Hematopoietic multipotent progenitor cell treated with erythropoietin and hydrocortisone succinate and interleukin-3 and kit ligand, for 8 days (in vitro differentiated cells): ENCODE measurements at regions not wholly inside any gene's neighbourhood (a gene's known extent, or its start where the extent isn't known, plus 50 kb on each side); places are given as distances from the start of the nearest gene placed in this dataset.

ENCODE experiments used
- DNase-seq: peaks from one replicate; pipeline ENCODE4 v3.0.0-alpha.2; 2015

DNA sequence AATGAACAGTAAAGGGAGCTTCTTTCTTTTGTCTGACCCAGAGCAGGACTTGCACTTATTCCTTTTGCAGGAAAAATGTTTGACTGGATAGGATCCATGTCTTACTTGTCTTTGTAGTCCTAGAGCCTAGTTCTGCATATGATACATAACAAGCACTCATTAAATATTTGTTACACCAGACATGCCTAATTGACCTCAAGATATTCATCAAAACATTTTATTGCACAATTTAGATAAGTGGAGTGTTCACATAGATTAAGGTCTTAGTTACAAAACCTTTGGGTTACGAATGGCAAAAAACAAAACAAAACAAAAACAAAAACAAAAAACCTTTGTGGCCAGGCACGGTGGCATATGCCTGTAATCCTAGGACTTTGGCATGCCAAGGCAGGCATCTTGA is 735.8 kb upstream of the NRSN1 start:
- DNase-seq, result no peak

DNA sequence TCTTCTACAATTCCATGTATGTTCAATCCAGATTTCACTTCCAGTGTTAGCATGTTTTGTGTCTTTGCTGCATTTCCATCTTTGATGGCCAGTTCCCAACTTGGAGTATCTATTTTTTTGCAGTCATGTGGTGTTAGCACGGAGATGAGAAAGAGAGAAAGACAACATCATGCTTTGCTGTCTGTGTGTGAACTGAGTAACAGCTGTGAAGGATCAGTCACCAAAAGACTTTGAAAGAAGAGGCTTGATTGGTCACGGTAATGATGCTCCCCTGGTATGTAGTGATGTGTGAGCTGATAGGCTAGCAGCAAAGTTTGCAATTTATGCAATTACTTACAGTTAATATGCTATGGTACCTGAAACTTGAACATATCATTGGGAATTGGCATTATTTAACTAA is 731.3 kb upstream of the NRSN1 start:
- no peak for DNase-seq

DNA sequence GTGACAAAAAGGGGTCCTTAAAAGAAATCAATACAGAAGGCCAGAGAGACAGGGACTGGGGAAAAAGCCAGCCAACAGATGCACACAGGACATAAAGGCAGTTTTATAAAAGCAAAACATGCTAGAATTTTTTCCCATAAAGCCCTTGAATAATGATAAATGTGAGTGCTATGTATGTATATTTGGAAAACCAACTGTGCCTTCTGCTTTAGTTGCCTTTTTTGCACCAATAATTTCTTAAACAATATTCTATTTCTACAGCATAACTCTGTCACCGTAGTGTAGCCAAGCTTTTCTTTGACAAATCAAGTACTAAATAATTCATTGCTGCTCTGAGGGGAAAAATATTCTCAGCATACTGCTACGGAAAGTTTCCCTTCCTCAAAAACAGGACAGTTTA is 730.6 kb upstream of the NRSN1 start:
- DNase-seq, result no peak

DNA sequence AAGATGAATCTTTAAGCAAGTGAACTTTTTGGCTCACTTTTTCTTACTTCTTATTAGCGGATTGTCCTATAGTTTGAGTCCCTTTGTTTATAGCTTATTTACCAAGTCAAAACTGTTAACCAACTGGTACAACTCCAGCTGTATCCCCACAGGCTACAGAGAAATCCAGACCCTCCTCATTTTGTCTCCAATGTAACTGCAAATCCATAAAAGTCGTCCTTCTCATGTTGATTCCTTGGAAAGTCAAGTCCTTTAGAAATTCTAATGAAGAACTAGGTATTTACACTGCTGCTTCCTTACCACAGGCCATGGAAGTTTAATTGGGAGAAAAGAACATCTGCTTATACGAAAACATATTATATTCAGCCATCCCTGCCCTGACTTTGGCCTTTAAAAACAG is 729.1 kb upstream of the NRSN1 start:
- DNase-seq, result no peak

DNA sequence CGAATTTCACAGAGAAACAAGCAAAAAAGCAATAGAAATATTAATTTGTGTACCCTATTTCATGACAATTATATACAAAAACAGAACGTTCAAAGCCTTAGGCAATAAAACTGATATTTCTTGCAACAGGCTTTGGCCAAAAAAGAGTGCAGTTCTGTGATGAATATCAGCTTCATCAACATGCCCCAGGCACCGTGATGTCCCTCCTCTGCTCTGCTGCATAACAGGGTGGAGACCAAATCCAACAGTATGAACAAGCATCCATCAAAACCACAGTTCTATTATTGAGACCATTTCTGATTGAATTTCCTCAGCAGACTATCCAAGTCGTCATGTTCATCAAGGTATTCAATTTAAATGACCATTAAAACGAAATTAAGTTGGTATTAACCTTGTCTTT is 722.6 kb upstream of the NRSN1 start:
- DNase-seq, result no peak

DNA sequence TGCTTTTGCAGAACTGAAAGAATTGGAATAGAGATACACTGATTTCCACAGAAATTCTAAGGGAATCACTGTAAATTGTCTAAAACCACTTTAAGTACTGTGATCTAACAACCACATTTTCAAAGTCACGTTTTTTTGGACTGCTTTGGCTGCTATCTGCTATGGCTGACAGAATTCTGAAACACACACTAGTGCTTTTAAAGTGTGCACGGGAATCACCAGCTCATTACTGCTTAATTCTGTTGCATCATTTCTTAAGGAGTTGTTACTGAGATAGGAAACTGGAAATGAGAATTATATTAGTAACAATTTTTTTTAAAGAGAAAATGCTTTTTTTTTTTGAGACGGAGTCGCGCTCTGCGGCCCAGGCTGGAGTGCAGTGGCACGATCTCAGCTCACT is 716.5 kb upstream of the NRSN1 start:
- no peak for DNase-seq

DNA sequence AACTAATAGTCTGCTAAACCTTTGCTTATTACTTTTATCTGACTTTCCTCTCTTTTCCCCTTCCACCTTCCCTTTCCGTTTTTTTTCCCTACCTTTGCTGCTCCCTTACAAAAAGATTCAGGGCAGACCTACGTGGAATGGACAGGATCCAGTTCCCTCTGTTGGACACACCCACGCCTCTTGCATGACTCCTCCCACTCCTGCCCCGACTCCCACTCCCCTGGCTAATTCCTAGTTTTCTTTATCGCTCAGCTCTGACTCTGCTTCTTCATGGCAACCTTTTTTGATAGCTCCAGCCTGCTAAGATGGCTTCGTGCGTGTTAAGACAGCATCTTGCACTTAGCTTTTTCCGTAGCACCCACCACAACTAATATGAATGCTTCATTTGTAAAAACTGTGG is 715.6 kb upstream of the NRSN1 start:
- no peak for DNase-seq

DNA sequence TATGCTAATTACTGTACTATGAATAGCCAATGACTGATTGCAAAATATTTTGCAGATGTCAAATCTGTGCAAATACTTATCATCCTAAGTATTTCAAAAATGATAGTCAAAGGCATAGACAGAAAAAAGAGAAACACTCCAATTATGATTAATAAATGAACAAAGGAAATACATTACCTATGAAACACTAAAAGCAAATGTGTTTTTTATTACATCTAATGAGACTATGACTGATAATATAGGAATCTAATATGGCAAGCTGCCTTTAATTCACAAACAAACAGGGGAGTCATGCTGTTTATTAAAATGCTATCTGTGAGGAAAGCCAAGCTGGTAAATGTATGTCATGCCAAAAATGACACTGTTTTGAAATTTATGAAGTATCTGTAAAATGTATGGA is 713.2 kb upstream of the NRSN1 start:
- no peak for DNase-seq

DNA sequence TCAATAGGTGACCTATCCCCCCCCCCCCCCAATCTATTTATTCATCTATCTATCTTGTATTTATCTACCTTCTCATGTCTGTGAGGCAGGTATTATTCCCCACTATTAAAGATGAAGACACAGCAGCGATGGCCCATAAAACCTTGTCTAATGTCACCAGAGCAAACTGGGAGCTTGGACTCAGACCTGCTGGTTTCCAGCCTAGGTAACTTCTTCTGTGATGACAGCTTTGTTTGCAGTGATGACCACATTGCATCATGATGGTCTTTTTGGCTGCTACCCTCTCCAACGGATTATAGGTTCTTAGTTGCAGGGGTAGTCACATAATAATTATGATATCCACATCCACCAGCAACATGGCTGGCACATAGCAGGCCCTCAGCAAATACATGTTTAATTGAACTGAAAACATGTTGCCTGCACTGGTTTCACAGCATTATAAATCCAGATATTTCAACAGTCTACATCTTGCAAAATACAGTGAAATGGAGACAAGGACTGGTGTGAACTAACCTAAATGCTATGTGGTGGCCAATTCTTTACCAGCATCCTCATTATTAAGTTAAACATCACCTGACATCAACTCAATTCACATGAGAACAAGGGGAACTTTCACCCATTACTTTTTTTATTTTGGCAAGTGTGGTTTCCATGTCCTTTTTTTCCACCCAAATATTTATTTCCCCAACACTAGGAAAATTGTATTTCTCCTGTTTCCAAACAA is 712.5 kb upstream of the NRSN1 start:
- no peak for DNase-seq

DNA sequence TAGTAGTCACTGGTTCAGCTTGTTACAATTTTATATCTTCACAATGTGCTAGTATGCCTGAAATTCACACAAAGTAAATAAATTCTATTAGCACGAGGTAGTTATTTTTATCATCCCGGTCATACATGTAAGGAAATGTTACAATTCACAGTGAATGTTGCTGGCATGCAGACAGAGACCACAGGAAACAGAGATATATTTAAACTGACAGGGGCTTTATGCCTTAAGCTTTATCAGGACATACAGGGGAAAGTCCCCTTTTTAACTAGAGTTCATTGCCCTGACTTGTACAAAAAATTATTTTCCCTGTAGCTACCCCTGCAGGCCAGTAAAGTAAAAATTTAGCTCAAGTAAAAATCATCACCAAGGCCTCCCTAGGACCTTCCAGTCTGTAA is 712.0 kb upstream of the NRSN1 start:
- DNase-seq, result peak; percentile 18

DNA sequence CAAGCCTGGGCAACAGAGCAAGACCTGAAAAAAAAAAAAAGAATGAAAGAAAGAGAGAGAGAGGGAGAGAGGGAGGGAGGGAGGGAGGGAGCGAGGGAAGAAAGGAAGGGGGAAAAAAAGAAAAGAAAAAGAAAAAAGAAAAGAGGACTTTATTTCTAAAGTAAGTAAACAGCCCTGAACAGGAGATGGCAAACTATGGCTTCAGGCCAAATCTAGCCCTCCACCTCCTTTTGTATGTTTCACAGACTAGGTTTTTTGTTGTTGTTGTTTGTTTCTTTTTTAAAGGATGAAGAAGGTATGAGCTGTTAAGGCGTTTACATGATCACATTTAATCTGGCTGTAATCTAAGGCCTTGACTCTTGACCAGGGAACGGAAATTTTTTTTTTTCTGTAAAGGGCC is 711.1 kb upstream of the NRSN1 start:
- DNase-seq, result no peak

DNA sequence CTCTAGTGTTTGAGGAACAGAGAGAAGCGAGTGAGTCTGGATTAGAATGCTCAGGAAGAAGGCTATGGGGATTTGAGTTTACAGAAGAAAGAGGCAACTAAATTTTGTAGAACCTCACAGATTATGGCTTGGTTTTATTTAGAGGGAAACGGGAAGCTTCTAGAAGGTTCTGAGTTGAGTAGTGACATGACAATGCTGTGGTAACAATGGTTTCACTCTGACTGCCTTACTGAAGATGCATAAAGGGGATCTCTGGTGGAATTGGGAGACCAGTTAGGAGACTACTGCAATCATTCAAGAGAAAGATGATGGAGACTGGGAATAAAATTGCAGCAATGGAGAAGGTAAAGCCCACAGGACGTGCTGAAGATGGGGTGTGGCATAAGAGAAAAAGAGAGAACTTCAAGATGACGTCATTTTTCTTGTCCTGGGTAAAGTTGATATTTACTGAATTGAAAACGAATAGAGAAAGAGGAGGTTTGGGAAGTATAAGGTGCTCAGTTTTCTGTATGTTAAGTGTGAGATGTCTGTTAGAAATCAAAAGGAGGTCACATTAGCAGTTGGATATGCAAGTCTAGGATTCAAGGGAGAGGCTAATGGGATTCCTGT is 710.1 kb upstream of the NRSN1 start:
- no peak for DNase-seq

DNA sequence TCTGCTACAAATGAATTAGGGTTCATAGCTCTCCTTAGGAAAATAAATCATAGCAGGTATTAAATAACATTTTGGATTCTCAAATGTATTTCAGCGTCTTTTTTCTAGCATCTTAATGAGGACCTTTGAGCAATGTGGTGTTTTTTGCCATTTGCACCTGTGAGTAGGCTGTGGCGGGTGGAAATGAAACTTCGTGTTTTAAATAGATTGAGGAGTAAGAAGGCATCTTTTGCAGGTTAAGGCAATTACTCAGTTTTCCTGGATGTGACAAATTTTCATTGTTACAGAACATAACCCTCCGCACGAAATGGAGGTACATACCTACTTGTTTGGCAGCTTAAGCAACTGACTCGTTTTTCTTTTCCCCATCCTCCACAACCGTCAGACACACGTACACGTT is 708.9 kb upstream of the NRSN1 start:
- DNase-seq, result no peak

DNA sequence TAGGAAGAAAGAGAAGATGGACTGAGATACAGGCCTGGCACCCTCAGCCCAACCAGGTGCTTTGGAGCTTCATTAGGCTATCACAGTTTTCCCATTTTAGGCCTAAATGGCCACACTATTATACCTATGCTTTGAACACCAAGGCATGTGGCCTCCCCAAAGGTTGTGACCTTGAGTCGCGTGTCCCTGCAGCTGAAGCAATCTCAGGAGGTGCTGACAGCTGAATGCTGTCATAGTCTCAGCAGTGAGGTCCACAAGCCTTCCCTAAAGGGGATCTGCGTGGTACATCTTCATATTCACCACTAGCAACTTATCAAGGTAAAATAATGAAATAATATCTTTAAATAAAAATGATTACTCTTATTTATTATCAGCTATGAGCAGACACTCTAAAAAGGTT is 707.9 kb upstream of the NRSN1 start:
- no peak for DNase-seq

DNA sequence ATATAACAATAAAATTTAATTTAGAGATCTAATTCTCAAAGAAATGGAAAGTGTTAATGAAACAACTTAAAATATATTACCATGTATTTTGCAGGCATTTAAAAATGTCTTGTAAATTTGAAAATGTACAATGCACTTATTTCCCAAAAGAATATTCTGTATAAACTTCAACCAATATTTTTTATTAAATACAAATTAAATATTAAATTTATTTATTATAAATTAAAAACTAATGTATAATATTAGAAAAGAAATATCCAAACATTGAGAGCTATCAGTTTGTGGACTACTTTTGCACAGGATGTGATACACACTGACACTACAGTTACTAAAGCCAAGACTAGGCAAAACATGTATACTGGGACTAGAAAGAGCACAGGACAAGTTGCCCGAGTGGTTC is 707.0 kb upstream of the NRSN1 start:
- no peak for DNase-seq

DNA sequence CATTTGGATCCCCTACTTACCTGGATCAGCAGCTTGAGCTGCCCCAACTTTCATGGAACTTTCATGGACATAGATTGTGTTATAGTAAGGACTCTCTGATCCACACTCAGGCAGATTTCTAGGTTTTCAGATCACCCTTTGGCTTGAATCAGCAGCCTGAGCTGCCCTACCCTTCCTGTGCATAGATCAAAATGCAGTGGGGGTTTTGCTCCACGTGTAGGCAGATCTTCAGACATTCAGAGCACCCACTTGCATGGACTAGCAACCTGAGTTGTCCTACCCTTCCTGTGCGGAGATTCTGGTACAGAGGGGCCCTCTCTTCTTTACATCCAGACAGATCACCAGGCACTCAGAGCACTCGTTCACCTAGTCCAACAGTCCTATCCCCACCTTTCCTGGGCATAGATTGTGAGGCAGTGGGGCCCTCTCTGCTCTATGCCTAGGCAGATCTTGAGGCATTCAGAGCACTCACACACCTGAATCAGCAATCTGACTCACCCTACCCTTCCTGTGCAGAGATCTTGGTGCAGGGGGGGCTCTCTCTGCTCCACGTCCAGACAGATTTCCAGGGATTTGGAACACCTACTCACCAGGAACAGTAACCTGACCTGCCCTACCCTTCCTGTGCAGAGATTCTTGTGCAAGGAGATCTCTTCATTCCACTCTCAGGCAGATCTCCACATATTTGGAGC is 705.2 kb upstream of the NRSN1 start:
- no peak for DNase-seq

DNA sequence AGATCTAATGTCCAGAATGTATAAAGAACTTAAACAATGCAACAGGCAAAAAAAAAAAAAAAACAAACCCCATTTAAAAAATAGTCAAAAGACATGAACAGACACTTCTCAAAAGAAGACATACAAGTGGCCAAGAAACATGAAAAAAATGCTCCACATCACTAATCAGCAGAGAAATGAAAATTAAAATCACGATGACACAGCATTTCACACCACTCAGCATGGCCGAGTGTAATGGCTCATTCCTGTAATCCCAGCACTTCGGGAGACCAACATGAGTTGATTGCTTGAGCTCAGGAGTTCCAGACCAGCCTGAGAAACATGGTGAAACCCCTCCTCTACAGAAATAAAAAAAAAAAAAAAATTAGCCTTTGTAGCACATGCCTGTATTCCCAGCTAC is 701.4 kb upstream of the NRSN1 start:
- no peak for DNase-seq

DNA sequence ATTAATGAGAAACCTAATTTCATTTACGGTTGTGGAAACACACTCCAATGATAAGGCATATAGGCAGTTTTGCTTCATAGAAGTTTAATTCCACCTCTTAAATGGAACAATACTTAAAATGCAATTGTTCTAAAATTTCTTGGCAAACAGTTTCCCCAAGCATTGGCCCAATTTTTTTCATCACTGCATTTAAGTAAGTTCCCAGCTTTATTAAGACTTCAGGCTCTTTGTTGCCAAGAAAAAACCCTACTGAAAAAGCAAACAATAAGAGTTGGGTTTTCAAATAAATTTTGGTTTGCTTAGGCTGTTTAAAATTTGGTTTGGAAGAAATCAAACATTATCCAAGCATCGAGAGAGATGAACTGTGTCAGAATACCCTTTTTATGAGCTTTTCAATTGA is 690.9 kb upstream of the NRSN1 start:
- no peak for DNase-seq

DNA sequence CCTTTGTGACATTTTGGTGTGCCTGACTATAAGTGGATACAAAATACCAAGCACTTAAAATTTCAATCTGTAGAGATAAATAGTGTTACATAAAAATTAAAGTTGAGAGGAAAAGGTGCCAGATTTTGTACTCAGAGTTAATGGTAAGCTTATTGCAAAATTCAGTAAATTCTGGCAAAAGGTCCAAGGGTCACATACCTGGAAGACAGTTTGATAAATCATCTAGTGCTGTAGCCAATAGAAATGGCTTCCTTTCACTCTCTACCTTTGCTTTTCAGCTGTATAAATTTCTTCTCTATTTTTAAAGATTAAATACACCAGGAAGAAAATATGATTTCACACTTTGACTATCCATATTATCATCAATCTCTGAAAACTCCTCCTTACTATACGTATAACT is 690.2 kb upstream of the NRSN1 start:
- DNase-seq, result no peak

DNA sequence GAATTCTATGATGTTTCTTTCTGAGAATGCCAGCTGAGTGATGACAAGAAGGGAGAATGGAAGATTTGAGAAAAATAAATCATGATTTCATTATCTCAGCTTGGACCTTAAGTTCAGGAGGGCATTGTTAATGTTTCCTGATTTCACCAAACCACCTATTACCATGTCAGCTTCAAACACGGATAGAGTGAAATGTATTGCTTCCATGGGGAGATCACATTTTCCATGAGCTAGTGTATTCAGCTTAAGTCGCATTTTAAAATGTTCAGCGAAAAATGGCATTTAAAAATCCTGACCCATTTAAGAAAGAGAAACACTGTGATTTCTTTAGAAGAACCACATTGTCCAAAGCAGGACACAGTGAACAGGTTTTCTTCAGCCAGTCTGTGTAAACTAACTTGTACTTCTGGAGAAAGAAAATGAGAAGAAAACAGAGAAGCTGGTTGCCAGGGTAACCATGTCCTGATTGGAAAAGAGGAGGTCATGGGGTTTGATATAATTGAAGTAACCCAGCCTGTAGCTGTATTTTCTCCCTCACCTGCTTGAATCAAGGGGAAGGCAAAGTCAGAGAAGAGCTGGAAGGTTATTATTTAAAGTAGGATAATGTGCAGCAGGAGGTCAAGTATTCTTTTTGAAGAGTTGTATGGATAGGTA is 684.1 kb upstream of the NRSN1 start:
- no peak for DNase-seq

DNA sequence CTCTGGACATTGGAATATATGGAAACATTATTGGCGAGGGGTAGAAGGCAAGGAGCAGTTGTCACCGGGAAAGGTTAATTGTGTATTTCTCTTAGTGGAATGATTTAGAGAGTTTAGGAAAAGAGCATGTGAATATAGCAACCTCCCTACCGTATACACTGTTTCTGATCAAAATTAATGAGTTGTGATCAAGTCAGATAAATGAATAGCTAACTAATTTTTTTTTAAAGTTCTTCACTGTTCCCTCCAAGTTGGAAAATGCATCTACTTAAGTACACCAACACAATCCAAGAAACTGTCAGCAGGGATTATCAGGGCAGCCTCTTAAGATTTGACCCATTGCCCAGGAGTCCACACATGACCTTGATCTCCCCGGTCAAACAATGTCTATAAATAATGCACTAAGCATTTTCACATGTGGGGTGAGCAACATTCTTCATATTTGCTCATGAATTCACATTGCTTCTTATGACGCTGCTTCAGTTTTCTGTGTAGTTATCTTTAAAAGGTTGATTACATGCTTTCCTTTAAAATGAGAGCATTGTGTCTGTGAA is 680.8 kb upstream of the NRSN1 start:
- no peak for DNase-seq

DNA sequence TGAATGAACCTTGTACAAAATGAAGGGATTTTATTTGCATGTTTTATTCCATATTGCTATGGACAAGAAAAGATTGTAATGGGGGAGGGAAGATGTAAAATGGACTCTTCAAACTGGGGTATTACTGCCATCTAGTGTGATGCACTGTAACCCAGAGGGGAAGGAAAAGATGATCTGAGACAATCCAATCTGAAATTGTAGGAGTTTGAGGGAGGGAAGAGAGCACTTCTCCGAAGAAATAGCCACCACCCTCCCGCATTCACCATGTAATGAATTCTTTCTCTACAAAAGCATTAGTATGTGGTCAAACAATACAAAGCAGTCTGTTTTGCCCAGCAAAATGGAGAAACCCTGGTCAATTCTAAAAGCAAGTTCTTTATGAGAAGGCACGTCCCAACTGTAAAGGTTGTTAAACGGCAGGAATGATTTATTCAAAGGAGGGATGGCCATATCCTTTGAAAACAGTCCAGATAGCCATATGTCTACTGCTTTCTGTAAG is 679.5 kb upstream of the NRSN1 start:
- no peak for DNase-seq

DNA sequence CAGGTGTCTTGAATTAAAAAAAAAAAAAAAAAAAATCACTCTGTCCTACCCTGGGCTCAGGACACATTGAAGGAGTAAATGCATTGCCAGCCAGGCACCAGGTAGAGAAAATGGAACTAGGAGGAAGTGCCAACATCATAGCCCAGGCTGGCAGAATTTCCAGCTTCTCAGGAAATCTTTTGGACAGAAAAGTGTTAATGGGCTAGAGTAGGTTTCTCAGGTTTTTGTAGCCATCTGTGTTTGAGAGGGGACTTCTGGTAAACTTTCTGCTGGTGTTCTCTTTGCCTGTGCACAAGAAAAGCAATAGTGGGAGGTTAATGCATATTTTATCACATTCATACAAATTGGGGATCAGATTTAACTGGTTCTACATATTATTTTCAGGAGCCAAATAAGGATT is 678.3 kb upstream of the NRSN1 start:
- DNase-seq, result no peak

DNA sequence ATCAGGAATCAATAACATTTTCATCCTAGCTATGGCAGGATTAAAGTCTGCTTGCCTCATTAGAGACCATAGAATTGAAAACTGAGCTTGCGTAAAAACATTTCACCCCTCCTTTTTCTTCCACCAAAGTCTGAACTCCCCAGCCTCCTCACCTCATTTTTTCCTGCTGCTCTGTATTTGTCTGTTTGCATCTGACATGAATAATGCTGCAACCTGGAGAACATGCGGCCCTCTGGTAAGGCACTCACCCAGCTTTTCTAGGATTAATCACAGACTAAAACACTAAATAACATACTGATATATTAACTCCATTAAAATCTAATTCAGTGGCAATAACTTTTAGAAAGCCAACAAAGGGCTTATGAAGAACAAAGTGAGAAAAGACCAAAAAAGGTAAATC is 677.7 kb upstream of the NRSN1 start:
- no peak for DNase-seq
